Nephron progenitor cell (in vitro differentiated cells): ENCODE measurements at regions not wholly inside any gene's neighbourhood (a gene's known extent, or its start where the extent isn't known, plus 50 kb on each side); places are given as distances from the start of the nearest gene placed in this dataset.

ENCODE experiments used
- DNase-seq: peaks from one replicate; pipeline ENCODE4 v3.0.0; 2021
- H3K27ac Mint-ChIP-seq: 2 replicates; pipeline ENCODE4 v1.8.0; 2021; ENCODE audit warnings: mild to moderate bottlenecking, moderate library complexity, mixed read lengths
- H3K27me3 Mint-ChIP-seq: 2 replicates; pipeline ENCODE4 v1.8.0; 2021; ENCODE audit warnings: mild to moderate bottlenecking, low read depth, mixed read lengths; ENCODE audit not compliant: poor library complexity
- H3K36me3 Mint-ChIP-seq: 2 replicates; pipeline ENCODE4 v1.8.0; 2021; ENCODE audit warnings: low read depth, mixed read lengths
- H3K4me1 Mint-ChIP-seq: 2 replicates; pipeline ENCODE4 v1.8.0; 2021; ENCODE audit warnings: mixed read lengths
- H3K4me3 Mint-ChIP-seq: 2 replicates; pipeline ENCODE4 v1.8.0; 2021; ENCODE audit warnings: mild to moderate bottlenecking, moderate library complexity, mixed read lengths
- H3K9me3 Mint-ChIP-seq: 2 replicates; pipeline ENCODE4 v1.8.0; 2021; ENCODE audit warnings: mild to moderate bottlenecking, moderate library complexity, mixed read lengths
- CTCF ChIP-seq: fragments of 200-600 bp; sonication (generic); IDR thresholded peaks from 2 replicates; pipeline ENCODE4 v1.5.0; 2021; ENCODE audit warnings: antibody characterized with exemption

- Mint-ChIP-seq H3K36me3 (no peaks in the 10 kb centered on the region), H3K9me3 (no peaks in the 10 kb centered on the region), H3K4me1 (peaks cover 6% of the 10 kb centered on the region), H3K4me3 (no peak overlapping the region), H3K27ac (no peak overlapping the region), H3K27me3 (peaks cover 14% of the 10 kb centered on the region)
- no peak for TF ChIP-seq CTCF
- no peak for DNase-seq
Observed at GRCh38 chr5:73250645-73251044, 77.7 kb downstream of the TMEM174 start.

- TF ChIP-seq CTCF, result no peak
- no peaks in the 10 kb centered on the region for H3K36me3 Mint-ChIP-seq
- H3K9me3 Mint-ChIP-seq, result no peaks in the 10 kb centered on the region
- no peak overlapping the region for H3K27ac Mint-ChIP-seq
- DNase-seq, result no peak
- peaks cover 10% of the 10 kb centered on the region for H3K4me1 Mint-ChIP-seq
- no peaks in the 10 kb centered on the region for H3K27me3 Mint-ChIP-seq
- no peak overlapping the region for H3K4me3 Mint-ChIP-seq
Observed at GRCh38 chr5:73242735-73243134, 69.7 kb downstream of the TMEM174 start.

GRCh38 chr5:73238873-73239272 is 65.9 kb downstream of the TMEM174 start:
- Mint-ChIP-seq H3K9me3 (no peaks in the 10 kb centered on the region), H3K36me3 (no peaks in the 10 kb centered on the region), H3K4me1 (peaks cover 5% of the 10 kb centered on the region), H3K27me3 (peaks cover 30% of the 10 kb centered on the region), H3K27ac (no peak overlapping the region), H3K4me3 (no peak overlapping the region)
- no peak for DNase-seq
- no peak for TF ChIP-seq CTCF

GRCh38 chr5:73236541-73237128 is 63.6 kb downstream of the TMEM174 start:
- Mint-ChIP-seq H3K9me3 (no peaks in the 10 kb centered on the region), H3K27ac (no peak overlapping the region), H3K4me1 (peaks cover 22% of the 10 kb centered on the region), H3K36me3 (no peaks in the 10 kb centered on the region), H3K4me3 (no peak overlapping the region), H3K27me3 (peaks cover 51% of the 10 kb centered on the region)
- no peak for DNase-seq
- TF ChIP-seq CTCF, result no peak

GRCh38 chr5:73234204-73234555 is 61.2 kb downstream of the TMEM174 start:
- Mint-ChIP-seq H3K27me3 (peaks cover 75% of the 10 kb centered on the region), H3K4me3 (peak overlapping the region; percentile 79)

More at GRCh38 chr5:73234204-73234555, 61.2 kb downstream of the TMEM174 start:
- peak; percentile 32 for DNase-seq
- peaks cover 38% of the 10 kb centered on the region for H3K4me1 Mint-ChIP-seq
- no peak for TF ChIP-seq CTCF
- H3K36me3 Mint-ChIP-seq, result no peaks in the 10 kb centered on the region
- H3K9me3 Mint-ChIP-seq, result no peaks in the 10 kb centered on the region
- no peak overlapping the region for H3K27ac Mint-ChIP-seq
